H1 (cell line): ENCODE measurements at regions not wholly inside any gene's neighbourhood (a gene's known extent, or its start where the extent isn't known, plus 50 kb on each side); places are given as distances from the start of the nearest gene placed in this dataset.
A peak's percentile ranks its signal among the peaks of the same experiment; 100 is the strongest.

Experiments used
- ATF3 ChIP-seq: IDR thresholded peaks from 2 replicates; pipeline ENCODE4 v1.6.1; 2011; ENCODE audit warnings: low read depth, mild to moderate bottlenecking, low read length; ENCODE audit not compliant: insufficient read depth
- BACH1 ChIP-seq: IDR thresholded peaks from 2 replicates; pipeline ENCODE4 v1.6.1; 2012; ENCODE audit warnings: low read length, improper control_type of control experiment
- CBX5 ChIP-seq: fragments of 300-800, 300-1000 bp; sonication (generic); IDR thresholded peaks from 2 replicates; pipeline ENCODE4 v1.7.1; 2016; ENCODE audit warnings: antibody characterized with exemption, low read length, low read depth
- CEBPB ChIP-seq: IDR thresholded peaks from 2 replicates; pipeline ENCODE4 v1.6.1; 2012; ENCODE audit warnings: low read depth, low read length
- CHD1 ChIP-seq: IDR thresholded peaks from 2 replicates; pipeline ENCODE4 v1.6.1; 2012; ENCODE audit warnings: low read depth, low read length, improper control_type of control experiment
- CTCF ChIP-seq, 3 experiments: IDR thresholded peaks; 1 replicate in 2 of 3; 2 replicates in 1 of 3; pipeline versions ENCODE4 v1.5.1 to v1.6.1; 2011; ENCODE audit warnings: low read length in 3 of 3, mild to moderate bottlenecking in 3 of 3, inconsistent platforms in 2 of 3, low read depth in 1 of 3, moderate library complexity in 1 of 3; ENCODE audit not compliant: insufficient read depth in 1 of 3; ENCODE audit errors: control extremely low read depth in 1 of 3
- FOSL1 ChIP-seq: IDR thresholded peaks from 2 replicates; pipeline ENCODE4 v1.6.1; 2011; ENCODE audit warnings: mild to moderate bottlenecking, low read depth, low read length, moderate library complexity; ENCODE audit not compliant: insufficient read depth
- GABPA ChIP-seq: IDR thresholded peaks from 2 replicates; pipeline ENCODE4 v1.6.1; 2011; ENCODE audit warnings: mild to moderate bottlenecking, low read length, moderate library complexity, borderline replicate concordance; ENCODE audit not compliant: insufficient read depth
- GTF2F1 ChIP-seq: IDR thresholded peaks from 2 replicates; pipeline ENCODE4 v1.6.1; 2012; ENCODE audit warnings: low read depth, low read length, improper control_type of control experiment, borderline replicate concordance
- HDAC2 ChIP-seq, 2 experiments: fragments of 300-600 bp in 1 of 2; sonication (generic) in 1 of 2; IDR thresholded peaks; 2 replicates each; pipeline ENCODE4 v1.6.1; 2011 to 2012; ENCODE audit warnings: low read depth in 2 of 2, low read length in 2 of 2, mild to moderate bottlenecking in 2 of 2, moderate library complexity in 2 of 2, borderline replicate concordance in 1 of 2, inconsistent platforms in 1 of 2
- JUN ChIP-seq: IDR thresholded peaks from 2 replicates; pipeline ENCODE4 v1.6.1; 2011; ENCODE audit warnings: low read depth, mild to moderate bottlenecking, improper control_type of control experiment, low read length
- KDM1A ChIP-seq: fragments of 200-600, 300-600 bp; sonication (generic); IDR thresholded peaks from 2 replicates; pipeline ENCODE4 v1.7.1; 2016; ENCODE audit warnings: mild to moderate bottlenecking, low read length, borderline replicate concordance
- KDM5A ChIP-seq: fragments of 200-600 bp; IDR thresholded peaks from 2 replicates; pipeline ENCODE4 v1.7.1; 2012; ENCODE audit warnings: mild to moderate bottlenecking, low read length, inconsistent platforms, mixed read lengths
- MAX ChIP-seq: IDR thresholded peaks from 2 replicates; pipeline ENCODE4 v1.6.1; 2012; ENCODE audit warnings: inconsistent platforms
- PHF8 ChIP-seq: fragments of 200-600 bp; sonication (generic); conservative IDR thresholded peaks from 2 replicates; pipeline ENCODE4 v1.7.1; 2012; ENCODE audit warnings: low read depth, mild to moderate bottlenecking, inconsistent platforms, low read length, moderate library complexity
- POLR2A ChIP-seq, 2 experiments: IDR thresholded peaks; 1 replicate in 1 of 2; 2 replicates in 1 of 2; pipeline ENCODE4 v1.6.1; 2011; ENCODE audit warnings: low read depth in 2 of 2, low read length in 2 of 2, mild to moderate bottlenecking in 2 of 2; ENCODE audit errors: control extremely low read depth in 1 of 2
- POLR2AphosphoS5 ChIP-seq: IDR thresholded peaks from 2 replicates; pipeline ENCODE4 v1.6.1; 2011; ENCODE audit warnings: low read depth, low read length
- RAD21 ChIP-seq, 2 experiments: IDR thresholded peaks in 1 of 2; conservative IDR thresholded peaks in 1 of 2; 2 replicates each; pipeline ENCODE4 v1.6.1; 2011; ENCODE audit warnings: low read depth in 2 of 2, low read length in 2 of 2, improper control_type of control experiment in 1 of 2, inconsistent platforms in 1 of 2, mild to moderate bottlenecking in 1 of 2, moderate library complexity in 1 of 2
- SIRT6 ChIP-seq: IDR thresholded peaks from one replicate; pipeline ENCODE4 v1.7.1; 2012; ENCODE audit warnings: low read length, inconsistent platforms
- SUZ12 ChIP-seq: fragments of 200-600 bp; sonication (generic); IDR thresholded peaks from 2 replicates; pipeline ENCODE4 v1.6.1; 2012; ENCODE audit warnings: mild to moderate bottlenecking, inconsistent platforms, low read length, moderate library complexity, mixed read lengths
- TAF7 ChIP-seq: optimal IDR thresholded peaks from 2 replicates; pipeline ENCODE3; 2011; ENCODE audit warnings: low read depth, mild to moderate bottlenecking, inconsistent platforms, low read length, moderate library complexity, borderline replicate concordance
- TBP ChIP-seq: IDR thresholded peaks from 2 replicates; pipeline ENCODE4 v1.6.1; 2011; ENCODE audit warnings: low read depth, low read length, improper control_type of control experiment
- TEAD4 ChIP-seq: IDR thresholded peaks from 2 replicates; pipeline ENCODE4 v1.6.1; 2012; ENCODE audit warnings: low read depth, low read length, inconsistent platforms, mixed read lengths

- TF ChIP-seq FOSL1 (no peak), BACH1 (no peak), POLR2AphosphoS5 (no peak), SIRT6 (no peak), HDAC2 (IDR thresholded peaks at IDR 0.05; ENCODE audit: borderline replicate concordance in 1 of 2, low read depth in 2 of 2, low read length in 2 of 2) (no peak), KDM5A (no peak), TBP (no peak), JUN (no peak), CHD1 (no peak), SUZ12 (no peak), CBX5 (no peak), GTF2F1 (no peak), POLR2A (IDR thresholded peaks at IDR 0.05; ENCODE audit: control extremely low read depth in 1 of 2, low read depth in 2 of 2, low read length in 2 of 2) (no peak), RAD21 (IDR thresholded peaks at IDR 0.05 in 1 of 2, conservative IDR thresholded peaks at IDR 0.05 in 1 of 2; ENCODE audit: low read depth in 2 of 2, low read length in 2 of 2) (peak; percentile 66 to 73), GABPA (no peak), PHF8 (no peak), TAF7 (no peak), CEBPB (peak; percentile 82), CTCF (IDR thresholded peaks at IDR 0.05; ENCODE audit: control extremely low read depth in 1 of 3, insufficient read depth in 1 of 3, low read depth in 1 of 3, low read length in 3 of 3) (peak in 2 of 3 experiments; percentile 62 to 64; a peak in 3 of 4 replicates), MAX (no peak), TEAD4 (no peak), ATF3 (peak; percentile 71), KDM1A (no peak)
Measured at GRCh38 chr5:39716532-39717028, 291.8 kb upstream of the DAB2 start (continued).
